ENCODE measurements at regions not wholly inside any gene's neighbourhood (a gene's known extent, or its start where the extent isn't known, plus 50 kb on each side); places are given as distances from the start of the nearest gene placed in this dataset.

- H3K4me3 ChIP-seq (ENCODE audit: low read depth, low read length) = no peak overlapping the region
- H3K9me3 ChIP-seq (ENCODE audit: severe bottlenecking) = no peaks in the 10 kb centered on the region
- TF ChIP-seq, protein P1, sequence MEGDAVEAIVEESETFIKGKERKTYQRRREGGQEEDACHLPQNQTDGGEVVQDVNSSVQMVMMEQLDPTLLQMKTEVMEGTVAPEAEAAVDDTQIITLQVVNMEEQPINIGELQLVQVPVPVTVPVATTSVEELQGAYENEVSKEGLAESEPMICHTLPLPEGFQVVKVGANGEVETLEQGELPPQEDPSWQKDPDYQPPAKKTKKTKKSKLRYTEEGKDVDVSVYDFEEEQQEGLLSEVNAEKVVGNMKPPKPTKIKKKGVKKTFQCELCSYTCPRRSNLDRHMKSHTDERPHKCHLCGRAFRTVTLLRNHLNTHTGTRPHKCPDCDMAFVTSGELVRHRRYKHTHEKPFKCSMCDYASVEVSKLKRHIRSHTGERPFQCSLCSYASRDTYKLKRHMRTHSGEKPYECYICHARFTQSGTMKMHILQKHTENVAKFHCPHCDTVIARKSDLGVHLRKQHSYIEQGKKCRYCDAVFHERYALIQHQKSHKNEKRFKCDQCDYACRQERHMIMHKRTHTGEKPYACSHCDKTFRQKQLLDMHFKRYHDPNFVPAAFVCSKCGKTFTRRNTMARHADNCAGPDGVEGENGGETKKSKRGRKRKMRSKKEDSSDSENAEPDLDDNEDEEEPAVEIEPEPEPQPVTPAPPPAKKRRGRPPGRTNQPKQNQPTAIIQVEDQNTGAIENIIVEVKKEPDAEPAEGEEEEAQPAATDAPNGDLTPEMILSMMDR (IDR thresholded peaks at IDR 0.05; ENCODE audit: low read depth, low read length) = no peak
- H3K36me3 ChIP-seq = no peaks in the 10 kb centered on the region
- DNase-seq = no peak
- H3K27me3 ChIP-seq (ENCODE audit: insufficient read depth, low read depth, severe bottlenecking) = no peaks in the 10 kb centered on the region
- no peak overlapping the region for H3K27ac ChIP-seq
Observed at GRCh38 chr1:213821943-213822334, 165.8 kb upstream of the PROX1 start.

GRCh38 chr1:213826891-213827290 lies 160.9 kb upstream of the PROX1 start:
- Histone ChIP-seq H3K9me3 (ENCODE audit: severe bottlenecking) (peaks cover 6% of the 10 kb centered on the region), H3K27me3 (ENCODE audit: insufficient read depth, low read depth, severe bottlenecking) (peaks cover 6% of the 10 kb centered on the region), H3K27ac (no peak overlapping the region), H3K4me3 (ENCODE audit: low read depth, low read length) (no peak overlapping the region), H3K36me3 (no peaks in the 10 kb centered on the region)
- TF ChIP-seq, protein P1 (IDR thresholded peaks at IDR 0.05; ENCODE audit: low read depth, low read length) = no peak
- DNase-seq = no peak

DNA sequence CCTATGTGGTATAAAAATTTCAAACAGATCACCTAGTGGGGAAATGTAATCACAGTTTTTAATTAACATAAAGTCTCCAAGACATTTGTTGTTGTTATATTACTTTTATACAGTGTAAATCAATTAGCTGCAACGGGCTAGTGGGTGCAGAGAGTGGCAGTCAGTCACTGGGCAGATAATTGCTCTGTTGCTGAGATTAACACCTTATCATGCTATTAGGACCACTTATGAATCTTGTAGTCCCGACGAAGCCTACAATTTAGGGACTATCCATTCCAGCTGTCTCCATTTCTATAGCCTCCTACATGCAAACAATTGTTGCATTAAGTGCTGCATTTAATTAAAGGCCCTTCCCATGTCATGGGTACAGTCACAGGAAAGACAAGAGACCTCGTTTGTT lies 158.9 kb upstream of the PROX1 start:
- no peak for DNase-seq
- Histone ChIP-seq H3K9me3 (ENCODE audit: severe bottlenecking) (peaks cover 6% of the 10 kb centered on the region), H3K4me3 (ENCODE audit: low read depth, low read length) (no peak overlapping the region), H3K27ac (no peak overlapping the region), H3K36me3 (no peaks in the 10 kb centered on the region), H3K27me3 (ENCODE audit: insufficient read depth, low read depth, severe bottlenecking) (peaks cover 6% of the 10 kb centered on the region)
- TF ChIP-seq, protein P1 (IDR thresholded peaks at IDR 0.05; ENCODE audit: low read depth, low read length) = no peak

- TF ChIP-seq, protein P1 (IDR thresholded peaks at IDR 0.05; ENCODE audit: low read depth, low read length) = no peak
- H3K27ac ChIP-seq = no peak overlapping the region
- H3K27me3 ChIP-seq (ENCODE audit: insufficient read depth, low read depth, severe bottlenecking) = peaks cover 6% of the 10 kb centered on the region
- no peaks in the 10 kb centered on the region for H3K36me3 ChIP-seq
- H3K4me3 ChIP-seq (ENCODE audit: low read depth, low read length) = no peak overlapping the region
- H3K9me3 ChIP-seq (ENCODE audit: severe bottlenecking) = peaks cover 6% of the 10 kb centered on the region
- no peak for DNase-seq
Observed at GRCh38 chr1:213829780-213830179, 158.0 kb upstream of the PROX1 start.

DNA sequence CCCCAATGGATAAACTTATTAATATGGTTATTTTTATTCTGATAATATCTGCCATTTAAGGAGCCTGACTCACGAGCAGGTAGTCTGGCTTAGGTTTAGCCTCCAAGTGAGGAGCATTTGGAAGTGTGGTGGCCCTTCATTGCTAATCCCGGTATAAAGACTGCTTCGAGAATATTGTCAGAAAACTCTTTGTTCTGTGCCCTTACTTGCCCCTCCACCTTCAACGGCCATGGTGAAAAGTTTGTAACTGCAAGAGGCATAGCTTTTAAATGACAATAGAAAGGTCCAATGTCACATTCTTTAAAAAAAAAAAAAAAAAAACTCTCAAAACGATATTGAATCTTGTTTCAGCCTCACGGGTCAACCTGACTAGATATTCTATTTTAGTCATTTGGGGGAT lies 157.4 kb upstream of the PROX1 start:
- Histone ChIP-seq H3K9me3 (ENCODE audit: severe bottlenecking) (peaks cover 6% of the 10 kb centered on the region), H3K27ac (no peak overlapping the region), H3K36me3 (no peaks in the 10 kb centered on the region), H3K4me3 (ENCODE audit: low read depth, low read length) (no peak overlapping the region), H3K27me3 (ENCODE audit: insufficient read depth, low read depth, severe bottlenecking) (peaks cover 6% of the 10 kb centered on the region)
- no peak for DNase-seq
- TF ChIP-seq, protein P1 (IDR thresholded peaks at IDR 0.05; ENCODE audit: low read depth, low read length) = no peak

- TF ChIP-seq, protein P1 (IDR thresholded peaks at IDR 0.05; ENCODE audit: low read depth, low read length) = no peak
- Histone ChIP-seq H3K27ac (no peak overlapping the region), H3K36me3 (no peaks in the 10 kb centered on the region), H3K4me3 (ENCODE audit: low read depth, low read length) (no peak overlapping the region), H3K27me3 (ENCODE audit: insufficient read depth, low read depth, severe bottlenecking) (no peaks in the 10 kb centered on the region), H3K9me3 (ENCODE audit: severe bottlenecking) (no peaks in the 10 kb centered on the region)
- DNase-seq = no peak
Observed at GRCh38 chr1:213840575-213840974, 147.2 kb upstream of the PROX1 start.
